Sigmoid colon (tissue), 4 donors: ENCODE measurements at regions not wholly inside any gene's neighbourhood (a gene's known extent, or its start where the extent isn't known, plus 50 kb on each side); places are given as distances from the start of the nearest gene placed in this dataset.

Experiments used
- EP300 ChIP-seq, 4 donors: sonication (generic); formaldehyde crosslinking; IDR thresholded peaks; one replicate each; pipeline ENCODE4 v1.6.1; 2017; ENCODE audit warnings: antibody characterized with exemption in 4 of 4
- POLR2A ChIP-seq, 2 donors: fragments of 450-650 bp; IDR thresholded peaks; one replicate each; pipeline ENCODE4 v1.6.1; 2016; ENCODE audit warnings: antibody characterized with exemption in 2 of 2, mild to moderate bottlenecking in 2 of 2, moderate library complexity in 2 of 2
- POLR2AphosphoS5 ChIP-seq, 4 donors: sonication (generic); formaldehyde crosslinking; IDR thresholded peaks; one replicate each; pipeline ENCODE4 v1.6.1; 2017; ENCODE audit warnings: antibody characterized with exemption in 4 of 4
- TF ChIP-seq, protein P1 (sequence below), 4 experiments: fragments of 450-650 bp in 3 of 4; fragments of 200-600 bp in 1 of 4; IDR thresholded peaks; one replicate each; pipeline ENCODE4 v1.5.1; 2016 to 2019; ENCODE audit warnings: antibody characterized with exemption in 4 of 4, mild to moderate bottlenecking in 3 of 4, moderate library complexity in 2 of 4

DNA sequence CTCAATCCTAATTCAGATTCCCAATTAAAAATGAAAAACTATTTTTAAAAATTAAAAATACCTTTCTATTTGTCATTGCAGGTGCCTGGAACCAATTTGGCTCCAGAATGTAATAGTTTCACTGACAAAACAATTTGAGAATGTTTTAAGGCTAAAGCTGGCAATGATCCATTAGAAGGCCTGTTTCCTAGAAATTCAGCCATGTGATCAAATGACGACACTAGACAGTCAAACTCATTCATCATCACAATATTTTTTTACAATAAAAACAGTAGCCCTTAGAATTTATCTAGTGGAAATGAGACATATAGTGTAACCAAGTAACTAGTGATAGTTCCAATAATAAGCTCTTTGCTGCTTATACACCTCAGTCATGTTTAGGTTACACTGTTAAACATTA, 75.4 kb upstream of the MAP3K1 start:
- no peak for TF ChIP-seq POLR2AphosphoS5 (IDR thresholded peaks at IDR 0.05)
- TF ChIP-seq, protein P1, sequence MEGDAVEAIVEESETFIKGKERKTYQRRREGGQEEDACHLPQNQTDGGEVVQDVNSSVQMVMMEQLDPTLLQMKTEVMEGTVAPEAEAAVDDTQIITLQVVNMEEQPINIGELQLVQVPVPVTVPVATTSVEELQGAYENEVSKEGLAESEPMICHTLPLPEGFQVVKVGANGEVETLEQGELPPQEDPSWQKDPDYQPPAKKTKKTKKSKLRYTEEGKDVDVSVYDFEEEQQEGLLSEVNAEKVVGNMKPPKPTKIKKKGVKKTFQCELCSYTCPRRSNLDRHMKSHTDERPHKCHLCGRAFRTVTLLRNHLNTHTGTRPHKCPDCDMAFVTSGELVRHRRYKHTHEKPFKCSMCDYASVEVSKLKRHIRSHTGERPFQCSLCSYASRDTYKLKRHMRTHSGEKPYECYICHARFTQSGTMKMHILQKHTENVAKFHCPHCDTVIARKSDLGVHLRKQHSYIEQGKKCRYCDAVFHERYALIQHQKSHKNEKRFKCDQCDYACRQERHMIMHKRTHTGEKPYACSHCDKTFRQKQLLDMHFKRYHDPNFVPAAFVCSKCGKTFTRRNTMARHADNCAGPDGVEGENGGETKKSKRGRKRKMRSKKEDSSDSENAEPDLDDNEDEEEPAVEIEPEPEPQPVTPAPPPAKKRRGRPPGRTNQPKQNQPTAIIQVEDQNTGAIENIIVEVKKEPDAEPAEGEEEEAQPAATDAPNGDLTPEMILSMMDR (IDR thresholded peaks at IDR 0.05) = no peak
- no peak for TF ChIP-seq POLR2A (IDR thresholded peaks at IDR 0.05)
- no peak for TF ChIP-seq EP300 (IDR thresholded peaks at IDR 0.05)
